Parathyroid adenoma (tissue), 2 donors: ENCODE measurements at regions not wholly inside any gene's neighbourhood (a gene's known extent, or its start where the extent isn't known, plus 50 kb on each side); places are given as distances from the start of the nearest gene placed in this dataset.

Source experiments
- H2AFZ ChIP-seq: fragments of 300-600 bp; sonication (generic); one replicate; pipeline ENCODE4 v1.7.0; 2017; ENCODE audit warnings: antibody characterized with exemption, mild to moderate bottlenecking
- H3K27ac ChIP-seq: fragments of 300-600 bp; sonication (generic); one replicate; pipeline ENCODE4 v1.7.0; 2017
- H3K27me3 ChIP-seq: fragments of 300-600 bp; sonication (generic); one replicate; pipeline ENCODE4 v1.7.0; 2017; ENCODE audit warnings: low read length; ENCODE audit not compliant: control insufficient read depth, insufficient read depth
- H3K36me3 ChIP-seq: fragments of 300-600 bp; sonication (generic); one replicate; pipeline ENCODE4 v1.7.0; 2017; ENCODE audit warnings: low read length; ENCODE audit not compliant: control insufficient read depth, insufficient read depth
- H3K4me1 ChIP-seq: fragments of 300-600 bp; sonication (generic); one replicate; pipeline ENCODE4 v1.7.0; 2017; ENCODE audit warnings: control low read depth
- H3K4me2 ChIP-seq: fragments of 300-600 bp; sonication (generic); one replicate; pipeline ENCODE4 v1.7.0; 2017; ENCODE audit warnings: low read length
- H3K4me3 ChIP-seq: fragments of 300-600 bp; sonication (generic); one replicate; pipeline ENCODE4 v1.7.0; 2017; ENCODE audit warnings: low read depth, low read length
- H3K79me2 ChIP-seq: fragments of 300-600 bp; sonication (generic); one replicate; pipeline ENCODE4 v1.7.0; 2017; ENCODE audit warnings: control low read depth
- H3K9ac ChIP-seq: fragments of 300-600 bp; sonication (generic); one replicate; pipeline ENCODE4 v1.7.0; 2017; ENCODE audit warnings: mild to moderate bottlenecking
- H3K9me3 ChIP-seq: fragments of 300-600 bp; sonication (generic); one replicate; pipeline ENCODE4 v1.7.0; 2017; ENCODE audit warnings: low read length; ENCODE audit not compliant: control insufficient read depth
- TF ChIP-seq, protein P1 (sequence below): fragments of 300-600 bp; sonication (generic); IDR thresholded peaks from one replicate; pipeline ENCODE4 v1.7.0; 2017; ENCODE audit warnings: antibody characterized with exemption, mild to moderate bottlenecking
- donor health status: primary hyperparathyroidism.

DNA sequence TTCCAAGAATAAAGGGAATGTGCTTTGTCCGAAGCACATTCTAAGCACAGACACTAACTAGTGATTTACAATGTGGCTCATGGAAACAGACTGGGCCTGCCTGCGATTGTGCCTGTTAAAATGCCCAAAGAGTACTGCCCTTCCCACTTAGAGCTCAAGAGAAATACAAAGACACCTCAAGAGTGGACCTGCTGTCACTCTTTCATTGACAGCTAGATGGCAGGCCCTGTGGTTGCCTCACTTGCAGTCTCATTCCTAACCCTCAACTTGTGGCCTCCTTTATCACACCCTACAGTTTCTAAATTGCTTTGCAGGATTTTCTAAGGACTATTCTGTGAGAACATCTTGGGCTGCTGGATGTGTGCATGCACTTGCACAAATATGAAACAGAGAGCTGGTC, 331.0 kb upstream of the EMCN start:
- H3K36me3 ChIP-seq, result no peaks in the 10 kb centered on the region
- no peaks in the 10 kb centered on the region for H3K9me3 ChIP-seq
- H3K4me1 ChIP-seq, result peaks cover 6% of the 10 kb centered on the region
- H3K4me2 ChIP-seq, result no peak overlapping the region
- no peaks in the 10 kb centered on the region for H3K79me2 ChIP-seq
- TF ChIP-seq, protein P1, sequence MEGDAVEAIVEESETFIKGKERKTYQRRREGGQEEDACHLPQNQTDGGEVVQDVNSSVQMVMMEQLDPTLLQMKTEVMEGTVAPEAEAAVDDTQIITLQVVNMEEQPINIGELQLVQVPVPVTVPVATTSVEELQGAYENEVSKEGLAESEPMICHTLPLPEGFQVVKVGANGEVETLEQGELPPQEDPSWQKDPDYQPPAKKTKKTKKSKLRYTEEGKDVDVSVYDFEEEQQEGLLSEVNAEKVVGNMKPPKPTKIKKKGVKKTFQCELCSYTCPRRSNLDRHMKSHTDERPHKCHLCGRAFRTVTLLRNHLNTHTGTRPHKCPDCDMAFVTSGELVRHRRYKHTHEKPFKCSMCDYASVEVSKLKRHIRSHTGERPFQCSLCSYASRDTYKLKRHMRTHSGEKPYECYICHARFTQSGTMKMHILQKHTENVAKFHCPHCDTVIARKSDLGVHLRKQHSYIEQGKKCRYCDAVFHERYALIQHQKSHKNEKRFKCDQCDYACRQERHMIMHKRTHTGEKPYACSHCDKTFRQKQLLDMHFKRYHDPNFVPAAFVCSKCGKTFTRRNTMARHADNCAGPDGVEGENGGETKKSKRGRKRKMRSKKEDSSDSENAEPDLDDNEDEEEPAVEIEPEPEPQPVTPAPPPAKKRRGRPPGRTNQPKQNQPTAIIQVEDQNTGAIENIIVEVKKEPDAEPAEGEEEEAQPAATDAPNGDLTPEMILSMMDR, result no peak
- no peak overlapping the region for H3K27ac ChIP-seq
- H3K9ac ChIP-seq, result no peak overlapping the region
- H3K27me3 ChIP-seq, result no peaks in the 10 kb centered on the region
- H3K4me3 ChIP-seq, result no peak overlapping the region
- no peak overlapping the region for H2AFZ ChIP-seq

DNA sequence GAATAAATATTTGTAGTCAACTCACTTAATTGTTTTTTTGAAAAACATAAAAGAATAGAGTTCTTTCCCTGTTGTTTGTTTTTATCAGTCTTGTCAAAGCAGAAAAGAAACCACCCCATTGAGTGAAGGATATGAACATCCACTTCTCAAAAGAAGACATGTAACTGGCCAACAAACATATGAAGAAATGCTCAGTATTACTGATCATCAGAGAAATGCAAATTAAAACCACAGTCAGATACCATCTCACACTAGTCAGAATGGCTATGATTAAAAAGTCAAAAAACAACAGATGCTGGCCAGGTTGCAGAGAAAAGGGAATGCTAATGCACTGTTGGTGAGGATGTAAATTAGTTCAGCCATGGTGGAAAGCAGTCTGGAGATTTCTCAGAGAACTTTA, 326.1 kb upstream of the EMCN start:
- H3K4me2 ChIP-seq, result no peak overlapping the region
- peaks cover 1% of the 10 kb centered on the region for H3K4me1 ChIP-seq
- H3K9me3 ChIP-seq, result no peaks in the 10 kb centered on the region
- no peak overlapping the region for H2AFZ ChIP-seq
- H3K27ac ChIP-seq, result no peak overlapping the region
- H3K36me3 ChIP-seq, result no peaks in the 10 kb centered on the region
- no peaks in the 10 kb centered on the region for H3K27me3 ChIP-seq
- H3K79me2 ChIP-seq, result no peaks in the 10 kb centered on the region
- no peak overlapping the region for H3K9ac ChIP-seq
- H3K4me3 ChIP-seq, result no peak overlapping the region
- TF ChIP-seq, protein P1, result no peak

DNA sequence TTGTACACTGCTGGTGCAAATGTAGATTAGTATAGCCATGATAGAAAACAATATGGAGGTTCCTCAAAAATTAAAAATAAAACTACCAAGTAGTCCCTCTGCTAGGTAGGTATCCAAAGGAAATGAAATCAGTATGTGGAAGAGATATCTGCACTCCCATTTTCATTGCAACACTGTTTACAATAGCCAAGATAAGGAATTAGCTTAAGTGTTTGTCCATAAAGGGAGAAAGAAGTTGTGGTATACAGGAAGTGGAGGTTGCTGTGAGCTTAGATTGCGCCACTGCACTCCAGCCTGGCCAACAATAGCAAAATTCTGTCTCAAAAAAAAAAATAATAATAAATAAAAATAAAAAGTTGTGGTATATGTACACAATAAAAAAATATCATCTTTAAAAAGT, 325.0 kb upstream of the EMCN start:
- Histone ChIP-seq H3K4me1 (no peaks in the 10 kb centered on the region), H3K4me3 (no peak overlapping the region), H3K9ac (no peak overlapping the region), H3K79me2 (no peaks in the 10 kb centered on the region), H3K36me3 (no peaks in the 10 kb centered on the region), H3K27ac (no peak overlapping the region), H2AFZ (no peak overlapping the region), H3K27me3 (no peaks in the 10 kb centered on the region), H3K9me3 (no peaks in the 10 kb centered on the region), H3K4me2 (no peak overlapping the region)
- TF ChIP-seq, protein P1, result no peak

DNA sequence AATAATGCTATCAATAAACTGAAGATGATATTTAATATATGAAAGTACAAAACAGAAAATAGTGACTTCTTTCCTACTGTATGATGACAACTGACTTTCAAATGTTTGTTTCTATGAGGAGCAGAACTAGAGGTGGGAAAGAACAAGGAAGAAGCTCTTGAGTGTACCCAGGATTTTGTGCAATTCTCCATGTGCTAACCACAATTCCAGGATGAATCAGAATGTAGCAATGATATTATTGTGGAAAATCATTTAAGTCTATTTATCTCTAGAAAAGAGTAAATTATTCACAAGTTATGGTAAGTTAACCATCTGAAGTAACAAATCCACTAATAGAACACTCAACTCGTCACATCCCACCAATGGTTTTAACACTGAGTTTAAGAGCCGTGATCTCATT, 324.1 kb upstream of the EMCN start:
- H3K9me3 ChIP-seq, result no peaks in the 10 kb centered on the region
- H3K4me1 ChIP-seq, result no peaks in the 10 kb centered on the region
- no peak overlapping the region for H3K4me3 ChIP-seq
- H3K79me2 ChIP-seq, result no peaks in the 10 kb centered on the region
- no peak overlapping the region for H3K9ac ChIP-seq
- H3K27ac ChIP-seq, result no peak overlapping the region
- H3K4me2 ChIP-seq, result no peak overlapping the region
- H2AFZ ChIP-seq, result no peak overlapping the region
- no peaks in the 10 kb centered on the region for H3K36me3 ChIP-seq
- TF ChIP-seq, protein P1, result no peak
- H3K27me3 ChIP-seq, result no peaks in the 10 kb centered on the region

DNA sequence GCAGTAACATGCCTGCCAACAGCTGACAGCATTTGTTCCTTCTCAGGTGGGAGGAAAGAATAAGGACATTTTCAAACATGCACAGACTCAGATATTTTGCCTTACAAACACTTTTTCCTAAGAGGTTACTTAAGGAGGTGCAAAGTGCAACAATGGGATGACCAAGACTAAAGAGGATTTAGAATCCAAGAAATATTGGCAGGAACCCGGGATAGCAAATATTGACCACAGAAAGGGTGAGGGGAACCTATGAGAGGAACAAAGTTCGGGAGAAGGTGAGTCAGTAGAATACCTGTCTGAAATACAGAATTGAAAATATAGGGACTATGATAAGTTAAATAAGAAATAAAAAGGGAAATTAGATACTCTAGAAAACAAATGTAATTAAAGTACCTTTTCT, 321.9 kb upstream of the EMCN start:
- Histone ChIP-seq H3K27ac (no peak overlapping the region), H3K4me3 (no peak overlapping the region), H3K36me3 (no peaks in the 10 kb centered on the region), H3K4me1 (no peaks in the 10 kb centered on the region), H3K9ac (no peak overlapping the region), H3K79me2 (no peaks in the 10 kb centered on the region), H3K9me3 (no peaks in the 10 kb centered on the region), H2AFZ (no peak overlapping the region), H3K4me2 (no peak overlapping the region), H3K27me3 (no peaks in the 10 kb centered on the region)
- TF ChIP-seq, protein P1, result no peak
